GM23248 (cell line): ENCODE measurements at regions not wholly inside any gene's neighbourhood (a gene's known extent, or its start where the extent isn't known, plus 50 kb on each side); places are given as distances from the start of the nearest gene placed in this dataset.

Source experiments
- DNase-seq: peaks from one replicate; pipeline ENCODE4 v3.0.0-alpha.2; 2015
- H2AFZ ChIP-seq: fragments of 200-600 bp; sonication (generic); 2 replicates; pipeline ENCODE4 v1.6.1; 2016; ENCODE audit warnings: antibody characterized with exemption
- H3F3A ChIP-seq: fragments of 200-600 bp; sonication (generic); 2 replicates; pipeline ENCODE4 v1.6.1; 2016; ENCODE audit warnings: mild to moderate bottlenecking, antibody characterized with exemption, mixed run types; ENCODE audit not compliant: insufficient read depth
- H3K27ac ChIP-seq: fragments of 200-600 bp; sonication (generic); 2 replicates; pipeline ENCODE4 v1.5.1; 2016; ENCODE audit warnings: mild to moderate bottlenecking
- H3K27me3 ChIP-seq: fragments of 200-600 bp; sonication (generic); replicated peaks from 2 replicates; pipeline ENCODE4 v1.6.1; 2016; ENCODE audit warnings: mild to moderate bottlenecking; ENCODE audit not compliant: insufficient read depth
- H3K36me3 ChIP-seq: fragments of 200-600 bp; sonication (generic); 2 replicates; pipeline ENCODE4 v1.6.1; 2016; ENCODE audit warnings: low read depth, mild to moderate bottlenecking
- H3K4me1 ChIP-seq: fragments of 200-600 bp; sonication (generic); 2 replicates; pipeline ENCODE4 v1.6.1; 2016; ENCODE audit warnings: mild to moderate bottlenecking; ENCODE audit not compliant: insufficient read depth
- H3K4me2 ChIP-seq: fragments of 200-600 bp; sonication (generic); one replicate; pipeline ENCODE4 v1.6.1; 2016; ENCODE audit warnings: mild to moderate bottlenecking; ENCODE audit not compliant: unreplicated experiment
- H3K4me3 ChIP-seq: fragments of 200-600 bp; sonication (generic); 2 replicates; pipeline ENCODE4 v1.5.1; 2016; ENCODE audit warnings: mild to moderate bottlenecking
- H3K79me2 ChIP-seq: fragments of 200-600 bp; sonication (generic); 2 replicates; pipeline ENCODE4 v1.6.1; 2016; ENCODE audit warnings: mild to moderate bottlenecking; ENCODE audit not compliant: insufficient read depth
- H3K9ac ChIP-seq: fragments of 200-600 bp; sonication (generic); 2 replicates; pipeline ENCODE4 v1.6.1; 2016; ENCODE audit warnings: mild to moderate bottlenecking
- H3K9me2 ChIP-seq: fragments of 200-600 bp; sonication (generic); 2 replicates; pipeline ENCODE4 v1.6.1; 2016; ENCODE audit warnings: mixed run types, mild to moderate bottlenecking, moderate library complexity; ENCODE audit not compliant: insufficient read depth
- H3K9me3 ChIP-seq: fragments of 200-600 bp; sonication (generic); one replicate; pipeline ENCODE4 v1.6.1; 2017; ENCODE audit warnings: low read depth
- H4K20me1 ChIP-seq: fragments of 200-600 bp; sonication (generic); 2 replicates; pipeline ENCODE4 v1.6.0; 2016; ENCODE audit not compliant: insufficient read depth
- EZH2 ChIP-seq: fragments of 200-600 bp; sonication (generic); IDR thresholded peaks from 2 replicates; pipeline ENCODE4 v1.6.1; 2018; ENCODE audit warnings: antibody characterized with exemption, mild to moderate bottlenecking; ENCODE audit not compliant: insufficient read depth, poor library complexity, severe bottlenecking
- EZH2phosphoT487 ChIP-seq: fragments of 200-600 bp; sonication (generic); IDR thresholded peaks from 2 replicates; pipeline ENCODE4 v1.6.1; 2018; ENCODE audit warnings: antibody characterized with exemption, moderate library complexity, mild to moderate bottlenecking, low read depth; ENCODE audit not compliant: insufficient read depth
- WGBS, 2 experiments: methylation state at CpG; one replicate each; pipeline ENCODE4 v1.1.6; 2015 to 2017; ENCODE audit warnings: low lambda C conversion rate in 2 of 2, low coverage in 1 of 2; ENCODE audit errors: missing lambda C conversion rate in 2 of 2; 5-methylcytosine and 5-hydroxymethylcytosine counted together
- in situ Hi-C: fragments of 300-500 bp; cut with MboI; formaldehyde crosslinking; loops from 2 replicates; pipeline ENCODE4 v1.15.0; 2020

DNA sequence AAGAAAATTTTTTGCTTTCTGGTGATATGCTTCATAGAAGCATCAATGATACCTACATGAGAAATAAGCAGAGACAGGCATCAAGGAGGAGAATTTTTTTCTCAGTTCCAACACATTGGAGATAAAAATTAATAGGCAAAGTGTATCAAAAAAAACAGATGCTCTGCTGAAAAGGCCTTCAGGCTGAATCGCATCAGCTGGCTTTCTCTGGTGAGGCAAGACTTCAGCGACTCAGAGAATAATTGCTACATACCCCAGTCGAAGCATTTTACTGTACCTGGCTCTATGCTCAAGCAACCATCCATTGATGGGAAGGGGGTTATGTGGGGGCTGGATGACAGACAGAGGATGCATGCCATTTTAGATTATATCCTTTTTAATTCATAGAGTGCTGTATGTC is 415.1 kb downstream of the TFAP2A start:
- Histone ChIP-seq H3K9ac (no peak overlapping the region), H3K27ac (no peak overlapping the region), H3K4me2 (no peak overlapping the region), H3K9me3 (peaks cover 3% of the 10 kb centered on the region), H3K36me3 (no peaks in the 10 kb centered on the region), H3K9me2 (no peaks in the 10 kb centered on the region), H4K20me1 (no peaks in the 10 kb centered on the region), H2AFZ (no peak overlapping the region), H3K27me3 (no peaks in the 10 kb centered on the region), H3K4me3 (no peak overlapping the region), H3K4me1 (no peaks in the 10 kb centered on the region), H3F3A (no peaks in the 10 kb centered on the region), H3K79me2 (no peaks in the 10 kb centered on the region)
- 21 to 29% methylated on average over 3 of the region's 3 CpGs for WGBS, 2 experiments
- in situ Hi-C loops, result no loop called here
- TF ChIP-seq EZH2, result no peak
- no peak for TF ChIP-seq EZH2phosphoT487
- DNase-seq, result peak; percentile 7

DNA sequence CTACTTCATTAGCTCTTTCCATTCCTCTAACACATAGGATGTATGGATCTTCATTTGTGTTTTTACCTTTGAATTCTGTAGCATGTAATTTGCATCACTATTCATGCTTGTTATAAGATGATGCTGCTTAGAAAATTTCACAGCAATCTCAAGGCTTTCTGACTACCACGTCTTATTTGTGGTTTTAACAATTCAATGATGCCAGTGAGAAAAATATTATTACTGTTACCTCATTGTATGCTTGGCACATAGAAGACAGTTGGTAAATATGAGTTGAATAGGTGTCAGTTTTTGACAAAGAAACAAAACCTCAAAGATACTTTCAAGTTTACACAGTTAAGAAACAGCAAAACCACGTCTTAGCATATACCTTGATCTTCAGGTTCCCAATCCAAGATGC is 428.6 kb downstream of the TFAP2A start:
- H3K4me2 ChIP-seq, result no peak overlapping the region
- no peaks in the 10 kb centered on the region for H4K20me1 ChIP-seq
- no peaks in the 10 kb centered on the region for H3K9me2 ChIP-seq
- WGBS, 2 experiments, result 3 to 8% methylated on average over 2 of the region's 2 CpGs
- DNase-seq, result no peak
- no peaks in the 10 kb centered on the region for H3K36me3 ChIP-seq
- H3K4me1 ChIP-seq, result no peaks in the 10 kb centered on the region
- H3F3A ChIP-seq, result no peaks in the 10 kb centered on the region
- H3K9ac ChIP-seq, result no peak overlapping the region
- H3K9me3 ChIP-seq, result no peaks in the 10 kb centered on the region
- no peak for TF ChIP-seq EZH2
- no peak for TF ChIP-seq EZH2phosphoT487
- in situ Hi-C loops, result no loop called here
- H3K27ac ChIP-seq, result no peak overlapping the region
- H2AFZ ChIP-seq, result no peak overlapping the region
- no peaks in the 10 kb centered on the region for H3K79me2 ChIP-seq
- no peaks in the 10 kb centered on the region for H3K27me3 ChIP-seq
- H3K4me3 ChIP-seq, result no peak overlapping the region

DNA sequence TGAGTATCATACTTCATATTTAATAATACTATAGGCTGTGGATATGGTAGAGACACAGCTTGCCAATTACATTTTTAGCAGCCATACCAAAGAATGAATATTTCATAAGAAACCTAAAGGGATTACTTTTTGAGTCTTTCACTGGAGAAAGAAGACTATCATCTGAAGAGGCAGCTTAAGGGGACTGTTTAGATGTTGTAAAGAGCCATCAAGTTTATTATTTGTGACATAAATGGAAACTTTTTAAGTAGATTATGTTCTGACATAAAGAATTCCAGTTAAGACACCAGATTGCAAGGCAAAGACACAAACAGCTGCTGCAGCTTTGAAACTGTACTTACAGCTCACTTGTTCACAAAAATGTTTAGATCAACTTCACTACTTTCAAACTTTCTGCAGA is 429.4 kb downstream of the TFAP2A start:
- TF ChIP-seq EZH2phosphoT487, result no peak
- TF ChIP-seq EZH2, result no peak
- in situ Hi-C loops, result no loop called here
- DNase-seq, result no peak
- H3K36me3 ChIP-seq, result no peaks in the 10 kb centered on the region
- no peak overlapping the region for H3K9ac ChIP-seq
- no peak overlapping the region for H2AFZ ChIP-seq
- H3K79me2 ChIP-seq, result no peaks in the 10 kb centered on the region
- H3K4me2 ChIP-seq, result no peak overlapping the region
- H3K27ac ChIP-seq, result no peak overlapping the region
- H3K4me1 ChIP-seq, result no peaks in the 10 kb centered on the region
- H3F3A ChIP-seq, result no peaks in the 10 kb centered on the region
- H3K4me3 ChIP-seq, result no peak overlapping the region
- H3K9me3 ChIP-seq, result no peaks in the 10 kb centered on the region
- H3K9me2 ChIP-seq, result no peaks in the 10 kb centered on the region
- no peaks in the 10 kb centered on the region for H3K27me3 ChIP-seq
- no peaks in the 10 kb centered on the region for H4K20me1 ChIP-seq

DNA sequence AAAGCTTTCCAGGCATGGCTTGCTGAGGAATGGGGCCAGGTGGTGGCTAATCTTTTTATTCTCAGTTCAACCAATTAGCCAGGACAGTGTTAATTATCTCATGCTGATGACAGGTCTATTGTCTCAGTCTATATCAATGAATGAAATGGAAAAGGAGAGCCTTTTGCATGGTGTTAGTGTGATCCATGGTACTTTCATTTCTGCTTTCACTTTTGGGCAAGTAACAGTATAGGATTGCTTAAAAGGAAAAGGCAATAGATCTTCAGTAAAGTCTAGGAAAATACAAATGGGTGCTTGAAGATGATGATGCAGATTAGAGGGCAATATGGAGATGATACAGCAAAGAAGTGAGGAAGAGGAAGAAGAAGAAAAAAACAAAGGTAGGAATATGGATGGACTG is 430.3 kb downstream of the TFAP2A start:
- Histone ChIP-seq H3K79me2 (no peaks in the 10 kb centered on the region), H3K36me3 (no peaks in the 10 kb centered on the region), H3K4me3 (no peak overlapping the region), H3K9ac (no peak overlapping the region), H3K4me1 (no peaks in the 10 kb centered on the region), H3K4me2 (no peak overlapping the region), H4K20me1 (no peaks in the 10 kb centered on the region), H3K9me3 (no peaks in the 10 kb centered on the region), H3K9me2 (no peaks in the 10 kb centered on the region), H3F3A (no peaks in the 10 kb centered on the region), H2AFZ (no peak overlapping the region), H3K27me3 (no peaks in the 10 kb centered on the region), H3K27ac (no peak overlapping the region)
- TF ChIP-seq EZH2 (no peak), EZH2phosphoT487 (no peak)
- in situ Hi-C loops, result no loop called here
- no peak for DNase-seq

DNA sequence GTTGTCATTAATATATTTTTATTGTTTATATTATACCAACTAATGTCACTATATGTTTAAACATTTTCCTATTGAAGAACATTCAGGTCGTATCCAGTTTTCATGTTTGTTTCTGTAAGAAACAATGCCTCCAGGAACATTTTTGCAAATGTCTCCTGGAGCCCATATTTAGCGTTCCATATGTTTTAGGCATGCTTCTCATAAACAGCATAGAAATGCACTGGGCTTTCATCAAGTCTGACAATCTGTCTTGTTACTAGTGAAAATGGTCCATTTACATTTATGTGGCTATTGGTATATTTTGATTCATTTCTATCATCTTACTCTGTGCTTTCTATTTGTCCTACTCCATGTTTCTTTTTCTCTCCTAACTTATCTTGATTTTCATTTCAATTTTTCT is 431.7 kb downstream of the TFAP2A start:
- Histone ChIP-seq H3K36me3 (no peaks in the 10 kb centered on the region), H4K20me1 (no peaks in the 10 kb centered on the region), H3K4me1 (no peaks in the 10 kb centered on the region), H3F3A (no peaks in the 10 kb centered on the region), H2AFZ (no peak overlapping the region), H3K9me3 (no peaks in the 10 kb centered on the region), H3K4me2 (no peak overlapping the region), H3K79me2 (no peaks in the 10 kb centered on the region), H3K27ac (no peak overlapping the region), H3K27me3 (no peaks in the 10 kb centered on the region), H3K4me3 (no peak overlapping the region), H3K9me2 (no peaks in the 10 kb centered on the region), H3K9ac (no peak overlapping the region)
- no peak for TF ChIP-seq EZH2phosphoT487
- TF ChIP-seq EZH2, result no peak
- 26 to 35% methylated on average over 2 of the region's 2 CpGs for WGBS, 2 experiments
- no peak for DNase-seq
- in situ Hi-C loops, result no loop called here
